SK-N-SH (cell line): ENCODE measurements at regions not wholly inside any gene's neighbourhood (a gene's known extent, or its start where the extent isn't known, plus 50 kb on each side); places are given as distances from the start of the nearest gene placed in this dataset.

Experiments
- CTCF ChIA-PET: fragments of 300-600, 350-600 bp; formaldehyde crosslinking; extraction: SDS; loops from one replicate; lab custom pipeline; 2021; lab: Yijun Ruan, JAX
- POLR2A ChIA-PET: fragments of 350-600 bp; sonication (Branson Sonifier 250); formaldehyde crosslinking; extraction: SDS; loops from one replicate; lab custom pipeline; 2020; ENCODE audit warnings: antibody characterized with exemption, inconsistent platforms; lab: Yijun Ruan, JAX
- DNase-seq: peaks from one replicate; pipeline ENCODE4 v3.0.0; 2012
- H2AFZ ChIP-seq: fragments of 200-600 bp; sonication (generic); 2 replicates; pipeline ENCODE4 v1.8.1; 2016; ENCODE audit warnings: antibody characterized with exemption, mild to moderate bottlenecking, low read depth
- H3F3A ChIP-seq: fragments of 200-600 bp; sonication (generic); replicated peaks from 2 replicates; pipeline ENCODE3; 2016; ENCODE audit warnings: antibody characterized with exemption, mild to moderate bottlenecking; ENCODE audit not compliant: insufficient read depth
- H3K27ac ChIP-seq, 2 experiments: fragments of 200-500 bp in 1 of 2; fragments of 200-600 bp in 1 of 2; sonication (Bioruptor generic) in 1 of 2; sonication (generic), shearing (Covaris generic) in 1 of 2; 2 replicates each; pipeline versions ENCODE4 v1.5.1 to v1.6.1; 2014 to 2016; ENCODE audit warnings: low read depth in 2 of 2, inconsistent platforms in 1 of 2, low read length in 1 of 2, mild to moderate bottlenecking in 1 of 2, mixed read lengths in 1 of 2
- H3K27me3 ChIP-seq: fragments of 200-600 bp; sonication (generic), shearing (Covaris generic); 2 replicates; pipeline ENCODE4 v1.6.1; 2016; ENCODE audit warnings: mixed run types; ENCODE audit not compliant: insufficient read depth
- H3K36me3 ChIP-seq, 2 experiments: fragments of 200-500 bp in 1 of 2; fragments of 200-600 bp in 1 of 2; sonication (Bioruptor generic) in 1 of 2; sonication (generic) in 1 of 2; replicated peaks in 1 of 2; 2 replicates each; pipeline versions ENCODE3 to v1.5.1; 2014 to 2016; ENCODE audit warnings: low read length in 1 of 2, mild to moderate bottlenecking in 1 of 2; ENCODE audit not compliant: insufficient read depth in 2 of 2, control insufficient read depth in 1 of 2
- H3K4me1 ChIP-seq, 2 experiments: fragments of 200-500 bp in 1 of 2; fragments of 200-600 bp in 1 of 2; sonication (Bioruptor generic) in 1 of 2; sonication (generic), shearing (Covaris generic) in 1 of 2; 2 replicates each; pipeline versions ENCODE4 v1.5.1 to v1.6.1; 2014 to 2016; ENCODE audit warnings: low read depth in 1 of 2, low read length in 1 of 2, mixed run types in 1 of 2; ENCODE audit not compliant: insufficient read depth in 2 of 2, control insufficient read depth in 1 of 2
- H3K4me2 ChIP-seq: fragments of 200-600 bp; sonication (generic), shearing (Covaris generic); 2 replicates; pipeline ENCODE4 v1.6.1; 2017; ENCODE audit warnings: mixed run types
- H3K4me3 ChIP-seq, 2 experiments: fragments of 200-500 bp in 1 of 2; fragments of 200-600 bp in 1 of 2; sonication (Bioruptor generic) in 1 of 2; sonication (generic), shearing (Covaris generic) in 1 of 2; 2 replicates each; pipeline versions ENCODE4 v1.5.1 to v1.8.1; 2014 to 2016; ENCODE audit warnings: low read depth in 2 of 2, inconsistent platforms in 1 of 2, low read length in 1 of 2, mild to moderate bottlenecking in 1 of 2, mixed read lengths in 1 of 2, moderate library complexity in 1 of 2
- H3K79me2 ChIP-seq: fragments of 200-600 bp; sonication (generic); 2 replicates; pipeline ENCODE4 v1.8.1; 2017; ENCODE audit warnings: mild to moderate bottlenecking; ENCODE audit not compliant: insufficient read depth
- H3K9ac ChIP-seq: fragments of 200-600 bp; sonication (generic); 2 replicates; pipeline ENCODE4 v1.6.1; 2017; ENCODE audit warnings: mixed run types
- H3K9me2 ChIP-seq: fragments of 200-600 bp; sonication (generic); 2 replicates; pipeline ENCODE4 v1.6.1; 2017; ENCODE audit warnings: mixed run types
- H3K9me3 ChIP-seq: fragments of 200-600 bp; sonication (generic); 2 replicates; pipeline ENCODE4 v1.6.1; 2017; ENCODE audit warnings: mixed run types, mild to moderate bottlenecking, moderate library complexity
- H4K20me1 ChIP-seq: fragments of 200-600 bp; sonication (generic); 2 replicates; pipeline ENCODE4 v1.6.1; 2017; ENCODE audit warnings: mild to moderate bottlenecking, mixed run types; ENCODE audit not compliant: insufficient read depth
- ELF1 ChIP-seq: IDR thresholded peaks from 2 replicates; pipeline ENCODE4 v1.4.0; 2012
- EP300 ChIP-seq, 2 experiments: IDR thresholded peaks; 2 replicates each; pipeline versions ENCODE4 v1.4.0 to v1.6.1; 2012; ENCODE audit warnings: borderline replicate concordance in 1 of 2, low read depth in 1 of 2, low read length in 1 of 2
- EZH2phosphoT487 ChIP-seq: fragments of 200-600 bp; sonication (generic); IDR thresholded peaks from 2 replicates; pipeline ENCODE4 v1.6.1; 2017; ENCODE audit warnings: low read depth, mixed run types, mild to moderate bottlenecking, antibody characterized with exemption, moderate library complexity, borderline replicate concordance
- GABPA ChIP-seq: IDR thresholded peaks from 2 replicates; pipeline ENCODE4 v1.4.0; 2012; ENCODE audit warnings: low read depth, mild to moderate bottlenecking
- GATA2 ChIP-seq: sonication (generic); formaldehyde crosslinking; IDR thresholded peaks from 2 replicates; pipeline ENCODE4 v1.5.0; 2020; ENCODE audit warnings: mild to moderate bottlenecking, missing genetic modification reagents
- MEF2A ChIP-seq: IDR thresholded peaks from 2 replicates; pipeline ENCODE4 v1.4.0; 2012; ENCODE audit warnings: low read depth, borderline replicate concordance
- MXI1 ChIP-seq: IDR thresholded peaks from 2 replicates; pipeline ENCODE4 v1.6.1; 2012; ENCODE audit warnings: mild to moderate bottlenecking, low read depth, low read length, improper control_type of control experiment
- NFIC ChIP-seq: IDR thresholded peaks from 2 replicates; pipeline ENCODE4 v1.4.0; 2012; ENCODE audit warnings: borderline replicate concordance
- RAD21 ChIP-seq: IDR thresholded peaks from 2 replicates; pipeline ENCODE4 v1.6.1; 2012; ENCODE audit warnings: mild to moderate bottlenecking, low read length
- RCOR1 ChIP-seq: fragments of 150-350 bp; IDR thresholded peaks from 2 replicates; pipeline ENCODE4 v1.6.1; 2017; ENCODE audit warnings: antibody characterized with exemption, low read length
- RXRA ChIP-seq: IDR thresholded peaks from 2 replicates; pipeline ENCODE4 v1.4.0; 2012; ENCODE audit warnings: low read depth, mild to moderate bottlenecking, borderline replicate concordance
- TAF1 ChIP-seq: IDR thresholded peaks from 2 replicates; pipeline ENCODE4 v1.6.1; 2012; ENCODE audit warnings: low read depth, mild to moderate bottlenecking, low read length, moderate library complexity, borderline replicate concordance
- WGBS: methylation state at CpG from one replicate; pipeline ENCODE4 v1.1.6; 2017; ENCODE audit warnings: low lambda C conversion rate; 5-methylcytosine and 5-hydroxymethylcytosine counted together
- TF ChIP-seq, protein P1 (sequence below): IDR thresholded peaks from 2 replicates; pipeline ENCODE4 v1.6.1; 2012; ENCODE audit warnings: mild to moderate bottlenecking, low read depth, low read length, moderate library complexity
- TF ChIP-seq, protein P2 (sequence below): IDR thresholded peaks from 2 replicates; pipeline ENCODE4 v1.4.0; 2012; ENCODE audit warnings: low read depth
- TF ChIP-seq, protein P3 (sequence below): fragments of 150-350 bp; IDR thresholded peaks from 2 replicates; pipeline ENCODE4 v1.6.1; 2017; ENCODE audit warnings: antibody characterized with exemption, low read length, low read depth, borderline replicate concordance
- TF ChIP-seq, protein P4 (sequence below): IDR thresholded peaks from 2 replicates; pipeline ENCODE4; 2012

DNA sequence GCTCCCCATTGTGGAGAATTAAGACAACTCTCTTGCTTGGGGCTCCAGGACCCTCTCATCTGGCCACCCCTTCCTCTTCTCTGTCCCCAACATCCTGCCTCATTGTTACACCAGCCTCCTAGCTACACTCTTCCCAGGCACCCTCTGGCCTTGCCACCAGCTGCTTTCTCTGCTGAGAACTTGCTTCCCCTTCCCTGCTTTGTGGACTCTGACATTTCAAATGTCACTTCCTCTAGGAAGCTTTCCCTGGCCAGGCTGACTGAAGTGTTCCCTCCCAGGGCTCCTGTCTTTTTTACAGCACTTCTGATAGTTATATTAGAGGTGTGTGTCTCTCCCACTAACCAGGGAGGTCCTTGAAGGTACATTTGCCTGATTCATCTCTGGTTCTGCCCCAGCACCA, 194.0 kb upstream of the KLF4 start:
- Histone ChIP-seq H3K9me3 (no peaks in the 10 kb centered on the region), H3K9me2 (no peaks in the 10 kb centered on the region), H3K27ac (no peak overlapping the region), H3K79me2 (no peaks in the 10 kb centered on the region), H3K36me3 (no peaks in the 10 kb centered on the region), H3K27me3 (no peaks in the 10 kb centered on the region; the same call in 1 of the 2 replicates), H2AFZ (no peak overlapping the region), H3K9ac (no peak overlapping the region), H3K4me1 (no peaks in the 10 kb centered on the region), H3K4me2 (no peak overlapping the region), H3K4me3 (no peak overlapping the region), H4K20me1 (no peaks in the 10 kb centered on the region), H3F3A (no peaks in the 10 kb centered on the region)
- no peak for DNase-seq
- ChIA-PET POLR2A (no interaction called here), CTCF (no interaction called here)
- TF ChIP-seq, protein P1, sequence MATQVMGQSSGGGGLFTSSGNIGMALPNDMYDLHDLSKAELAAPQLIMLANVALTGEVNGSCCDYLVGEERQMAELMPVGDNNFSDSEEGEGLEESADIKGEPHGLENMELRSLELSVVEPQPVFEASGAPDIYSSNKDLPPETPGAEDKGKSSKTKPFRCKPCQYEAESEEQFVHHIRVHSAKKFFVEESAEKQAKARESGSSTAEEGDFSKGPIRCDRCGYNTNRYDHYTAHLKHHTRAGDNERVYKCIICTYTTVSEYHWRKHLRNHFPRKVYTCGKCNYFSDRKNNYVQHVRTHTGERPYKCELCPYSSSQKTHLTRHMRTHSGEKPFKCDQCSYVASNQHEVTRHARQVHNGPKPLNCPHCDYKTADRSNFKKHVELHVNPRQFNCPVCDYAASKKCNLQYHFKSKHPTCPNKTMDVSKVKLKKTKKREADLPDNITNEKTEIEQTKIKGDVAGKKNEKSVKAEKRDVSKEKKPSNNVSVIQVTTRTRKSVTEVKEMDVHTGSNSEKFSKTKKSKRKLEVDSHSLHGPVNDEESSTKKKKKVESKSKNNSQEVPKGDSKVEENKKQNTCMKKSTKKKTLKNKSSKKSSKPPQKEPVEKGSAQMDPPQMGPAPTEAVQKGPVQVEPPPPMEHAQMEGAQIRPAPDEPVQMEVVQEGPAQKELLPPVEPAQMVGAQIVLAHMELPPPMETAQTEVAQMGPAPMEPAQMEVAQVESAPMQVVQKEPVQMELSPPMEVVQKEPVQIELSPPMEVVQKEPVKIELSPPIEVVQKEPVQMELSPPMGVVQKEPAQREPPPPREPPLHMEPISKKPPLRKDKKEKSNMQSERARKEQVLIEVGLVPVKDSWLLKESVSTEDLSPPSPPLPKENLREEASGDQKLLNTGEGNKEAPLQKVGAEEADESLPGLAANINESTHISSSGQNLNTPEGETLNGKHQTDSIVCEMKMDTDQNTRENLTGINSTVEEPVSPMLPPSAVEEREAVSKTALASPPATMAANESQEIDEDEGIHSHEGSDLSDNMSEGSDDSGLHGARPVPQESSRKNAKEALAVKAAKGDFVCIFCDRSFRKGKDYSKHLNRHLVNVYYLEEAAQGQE: no peak
- TF ChIP-seq EZH2phosphoT487: no peak

DNA sequence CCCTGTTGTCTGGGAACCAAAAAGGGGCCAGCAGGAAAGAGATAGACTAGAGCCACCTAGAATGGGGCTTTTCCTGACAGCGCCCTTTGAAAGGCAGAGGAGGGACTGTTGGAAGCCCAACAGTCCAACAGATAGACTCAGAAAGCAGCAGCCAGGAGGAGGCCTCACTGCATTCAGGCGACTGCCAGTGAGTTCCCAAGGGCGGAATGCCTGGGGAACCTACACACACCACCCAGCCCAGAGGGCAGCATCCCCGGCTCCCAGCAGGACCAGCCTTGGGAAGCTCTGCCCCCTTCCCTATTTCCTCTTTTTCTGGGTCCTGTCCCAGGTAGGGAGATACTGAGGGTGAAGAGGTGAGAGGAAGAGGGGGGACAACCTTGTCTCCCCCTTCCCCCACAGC, 192.4 kb upstream of the KLF4 start:
- Histone ChIP-seq H3K27me3 (no peaks in the 10 kb centered on the region; the same call in 1 of the 2 replicates), H3K79me2 (no peaks in the 10 kb centered on the region), H3K9ac (no peak overlapping the region), H3K36me3 (no peaks in the 10 kb centered on the region), H2AFZ (no peak overlapping the region), H3K4me3 (no peak overlapping the region), H3K27ac (no peak overlapping the region), H3F3A (no peaks in the 10 kb centered on the region), H4K20me1 (no peaks in the 10 kb centered on the region), H3K9me3 (no peaks in the 10 kb centered on the region), H3K9me2 (no peaks in the 10 kb centered on the region), H3K4me1 (no peaks in the 10 kb centered on the region), H3K4me2 (no peak overlapping the region)
- ChIA-PET POLR2A (no interaction called here), CTCF (no interaction called here)
- 63% methylated on average over 4 of the region's 4 CpGs for WGBS
- DNase-seq: no peak
- TF ChIP-seq RXRA (no peak), RCOR1 (no peak), ELF1 (no peak)
- TF ChIP-seq, protein P2, sequence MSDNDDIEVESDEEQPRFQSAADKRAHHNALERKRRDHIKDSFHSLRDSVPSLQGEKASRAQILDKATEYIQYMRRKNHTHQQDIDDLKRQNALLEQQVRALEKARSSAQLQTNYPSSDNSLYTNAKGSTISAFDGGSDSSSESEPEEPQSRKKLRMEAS: no peak

DNA sequence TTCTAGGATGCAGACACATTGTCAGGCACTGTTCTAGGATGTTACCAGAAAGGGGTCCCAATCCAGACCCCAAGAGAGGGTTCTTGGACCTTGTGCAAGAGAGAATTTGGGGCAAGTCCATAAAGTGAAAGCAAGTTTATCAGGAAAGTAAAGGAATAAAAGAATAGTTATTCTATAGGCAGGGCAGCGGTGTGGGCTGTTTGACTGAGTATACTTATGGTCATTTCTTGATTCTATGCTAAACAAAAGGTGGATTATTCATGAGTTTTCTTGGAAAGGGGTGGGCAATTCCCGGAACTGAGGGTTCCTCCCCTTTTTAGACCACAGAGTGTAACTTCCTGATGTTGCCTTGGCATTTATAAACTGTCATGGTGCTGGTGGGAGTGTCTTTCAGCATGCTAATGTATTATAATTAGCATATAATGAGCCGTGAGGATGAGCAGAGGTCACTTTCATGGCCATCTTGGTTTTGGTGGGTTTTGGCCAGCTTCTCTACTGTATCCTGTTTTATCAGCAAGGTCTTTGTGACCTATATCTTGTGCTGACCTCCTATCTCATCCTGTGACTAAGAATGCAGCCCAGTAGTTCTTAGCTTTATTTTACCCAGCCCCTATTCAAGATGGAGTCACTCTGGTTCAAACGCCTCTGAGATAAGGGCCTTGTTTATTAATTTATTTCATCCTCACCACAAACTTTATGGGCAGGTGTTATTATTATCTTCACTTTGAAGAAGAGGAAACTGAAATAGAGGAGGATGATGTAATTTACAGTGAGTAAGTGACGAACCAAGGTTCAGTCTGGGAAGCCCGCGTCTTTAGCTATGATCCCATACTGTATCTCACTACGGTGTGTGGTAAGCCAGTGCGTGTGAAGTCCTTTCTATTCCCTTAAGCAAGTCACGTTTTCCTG, 186.0 kb upstream of the KLF4 start:
- H4K20me1 ChIP-seq: no peaks in the 10 kb centered on the region
- H3K27ac ChIP-seq: no peak overlapping the region
- H3K4me2 ChIP-seq: no peak overlapping the region
- H3K79me2 ChIP-seq: no peaks in the 10 kb centered on the region
- no peak overlapping the region for H3K4me3 ChIP-seq
- H3K27me3 ChIP-seq: no peaks in the 10 kb centered on the region; the same call in 1 of the 2 replicates
- no peaks in the 10 kb centered on the region for H3K9me3 ChIP-seq
- H3F3A ChIP-seq: no peaks in the 10 kb centered on the region
- no peaks in the 10 kb centered on the region for H3K4me1 ChIP-seq
- ChIA-PET POLR2A (no interaction called here), CTCF (no interaction called here)
- no peak overlapping the region for H2AFZ ChIP-seq
- H3K36me3 ChIP-seq: no peaks in the 10 kb centered on the region
- no peaks in the 10 kb centered on the region for H3K9me2 ChIP-seq
- 42% methylated on average over 10 of the region's 10 CpGs for WGBS
- DNase-seq: no peak
- no peak overlapping the region for H3K9ac ChIP-seq
- TF ChIP-seq TAF1 (no peak), MXI1 (no peak), NFIC (no peak), MEF2A (no peak), GATA2 (CRISPR knock-in tag) (no peak), EP300 (IDR thresholded peaks at IDR 0.05; ENCODE audit: borderline replicate concordance in 1 of 2, low read depth in 1 of 2, low read length in 1 of 2) (no peak), GABPA (no peak), ELF1 (no peak), RAD21 (no peak), RXRA (no peak)
- TF ChIP-seq, protein P3, sequence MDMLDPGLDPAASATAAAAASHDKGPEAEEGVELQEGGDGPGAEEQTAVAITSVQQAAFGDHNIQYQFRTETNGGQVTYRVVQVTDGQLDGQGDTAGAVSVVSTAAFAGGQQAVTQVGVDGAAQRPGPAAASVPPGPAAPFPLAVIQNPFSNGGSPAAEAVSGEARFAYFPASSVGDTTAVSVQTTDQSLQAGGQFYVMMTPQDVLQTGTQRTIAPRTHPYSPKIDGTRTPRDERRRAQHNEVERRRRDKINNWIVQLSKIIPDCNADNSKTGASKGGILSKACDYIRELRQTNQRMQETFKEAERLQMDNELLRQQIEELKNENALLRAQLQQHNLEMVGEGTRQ: no peak
- TF ChIP-seq, protein P4, sequence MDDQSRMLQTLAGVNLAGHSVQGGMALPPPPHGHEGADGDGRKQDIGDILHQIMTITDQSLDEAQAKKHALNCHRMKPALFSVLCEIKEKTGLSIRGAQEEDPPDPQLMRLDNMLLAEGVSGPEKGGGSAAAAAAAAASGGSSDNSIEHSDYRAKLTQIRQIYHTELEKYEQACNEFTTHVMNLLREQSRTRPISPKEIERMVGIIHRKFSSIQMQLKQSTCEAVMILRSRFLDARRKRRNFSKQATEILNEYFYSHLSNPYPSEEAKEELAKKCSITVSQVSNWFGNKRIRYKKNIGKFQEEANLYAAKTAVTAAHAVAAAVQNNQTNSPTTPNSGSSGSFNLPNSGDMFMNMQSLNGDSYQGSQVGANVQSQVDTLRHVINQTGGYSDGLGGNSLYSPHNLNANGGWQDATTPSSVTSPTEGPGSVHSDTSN: no peak
